ENCODE measurements at regions not wholly inside any gene's neighbourhood (a gene's known extent, or its start where the extent isn't known, plus 50 kb on each side); places are given as distances from the start of the nearest gene placed in this dataset.
A peak's percentile ranks its signal among the peaks of the same experiment; 100 is the strongest.

- Histone ChIP-seq H3K4me3 (ENCODE audit: low read length in 3 of 3) (no peak overlapping the region), H3K27ac (ENCODE audit: low read depth in 2 of 2, low read length in 2 of 2) (peak overlapping the region; percentile 70 to 75), H3K27me3 (ENCODE audit: control insufficient read depth, insufficient read depth, low read length) (no peaks in the 10 kb centered on the region), H3K36me3 (ENCODE audit: control insufficient read depth in 2 of 3, insufficient read depth in 3 of 3, low read length in 3 of 3) (no peaks in the 10 kb centered on the region), H3K4me1 (ENCODE audit: control insufficient read depth in 2 of 3, insufficient read depth in 2 of 3, low read depth in 1 of 3, low read length in 3 of 3) (peaks cover 0 to 6% (median 0%) of the 10 kb centered on the region in 3 donors), H3K9ac (ENCODE audit: low read length in 3 of 3) (peak overlapping the region in 1 of 3 donors; percentile 9), H3K9me3 (ENCODE audit: control insufficient read depth in 2 of 3, insufficient read depth in 1 of 3, low read length in 3 of 3) (no peaks in the 10 kb centered on the region)
- no peak for FAIRE-seq
- intact Hi-C loops (cut with DNase I), result no loop called here
- no peak for DNase-seq
- no peak for TF ChIP-seq CTCF (IDR thresholded peaks at IDR 0.05; ENCODE audit: borderline replicate concordance, extremely low read depth, insufficient read depth)
Measured at GRCh38 chr12:105561546-105562198, 231.2 kb downstream of the C12orf75 start.

- intact Hi-C loops (cut with DNase I), result no loop called here
- DNase-seq (peak; percentile 72 to 83 (median 81)), FAIRE-seq (no peak)
- H3K27ac ChIP-seq (ENCODE audit: low read depth in 2 of 2, low read length in 2 of 2), result peak overlapping the region; percentile 70 to 75
- H3K9ac ChIP-seq (ENCODE audit: low read length in 3 of 3), result no peak overlapping the region
- H3K4me1 ChIP-seq (ENCODE audit: control insufficient read depth in 2 of 3, insufficient read depth in 2 of 3, low read depth in 1 of 3, low read length in 3 of 3), result peaks cover 0 to 6% (median 0%) of the 10 kb centered on the region in 3 donors
- H3K36me3 ChIP-seq (ENCODE audit: control insufficient read depth in 2 of 3, insufficient read depth in 3 of 3, low read length in 3 of 3), result no peaks in the 10 kb centered on the region
- no peaks in the 10 kb centered on the region for H3K27me3 ChIP-seq (ENCODE audit: control insufficient read depth, insufficient read depth, low read length)
- no peak for TF ChIP-seq CTCF (IDR thresholded peaks at IDR 0.05; ENCODE audit: borderline replicate concordance, extremely low read depth, insufficient read depth)
- no peaks in the 10 kb centered on the region for H3K9me3 ChIP-seq (ENCODE audit: control insufficient read depth in 2 of 3, insufficient read depth in 1 of 3, low read length in 3 of 3)
- H3K4me3 ChIP-seq (ENCODE audit: low read length in 3 of 3), result no peak overlapping the region
Measured at GRCh38 chr12:105562199-105562971, 231.9 kb downstream of the C12orf75 start.

- FAIRE-seq, result no peak
- intact Hi-C loops (cut with DNase I), result no loop called here
- no peak overlapping the region for H3K27ac ChIP-seq (ENCODE audit: low read depth in 2 of 2, low read length in 2 of 2)
Measured at GRCh38 chr12:105567061-105567460, 236.6 kb downstream of the C12orf75 start.

More at GRCh38 chr12:105567061-105567460, 236.6 kb downstream of the C12orf75 start:
- Histone ChIP-seq H3K4me1 (ENCODE audit: control insufficient read depth in 2 of 3, insufficient read depth in 2 of 3, low read depth in 1 of 3, low read length in 3 of 3) (peaks cover 0 to under 1% (median 0%) of the 10 kb centered on the region in 3 donors), H3K36me3 (ENCODE audit: control insufficient read depth in 2 of 3, insufficient read depth in 3 of 3, low read length in 3 of 3) (no peaks in the 10 kb centered on the region), H3K9ac (ENCODE audit: low read length in 3 of 3) (no peak overlapping the region), H3K9me3 (ENCODE audit: control insufficient read depth in 2 of 3, insufficient read depth in 1 of 3, low read length in 3 of 3) (no peaks in the 10 kb centered on the region), H3K27me3 (ENCODE audit: control insufficient read depth, insufficient read depth, low read length) (no peaks in the 10 kb centered on the region), H3K4me3 (ENCODE audit: low read length in 3 of 3) (no peak overlapping the region)
- DNase-seq, result no peak
- TF ChIP-seq CTCF (IDR thresholded peaks at IDR 0.05; ENCODE audit: borderline replicate concordance, extremely low read depth, insufficient read depth), result no peak

Measured in kidney (tissue), 13 donors.